GM19023 (cell line): ENCODE measurements at regions not wholly inside any gene's neighbourhood (a gene's known extent, or its start where the extent isn't known, plus 50 kb on each side); places are given as distances from the start of the nearest gene placed in this dataset.
"Not testable (repeated sequence)": the region's sequence is repeated elsewhere in the genome, so short reads cannot be mapped to it uniquely, and the experiment has no call there.

Source experiments
- ATAC-seq: cut with Tn5 transposase; IDR thresholded peaks from one replicate; pipeline ENCODE4 v1.9.1; 2021; ENCODE audit warnings: mild to moderate bottlenecking, moderate library complexity; ENCODE audit not compliant: unreplicated experiment

- not testable (repeated sequence) for ATAC-seq
Observed at GRCh38 chr18:5830902-5831301, 64.4 kb downstream of the TMEM200C start.

GRCh38 chr18:5828913-5829312, 66.4 kb downstream of the TMEM200C start:
- no peak for ATAC-seq

GRCh38 chr18:5825663-5826062, 69.7 kb downstream of the TMEM200C start:
- no peak for ATAC-seq

GRCh38 chr18:5824370-5824984, 70.8 kb downstream of the TMEM200C start:
- no peak for ATAC-seq

- ATAC-seq: no peak
Observed at GRCh38 chr18:5817816-5818215, 77.5 kb downstream of the TMEM200C start.

- ATAC-seq: no peak
Observed at GRCh38 chr18:5806860-5807259, 88.5 kb downstream of the TMEM200C start.

- ATAC-seq: no peak
Observed at GRCh38 chr18:5787936-5788335, 107.4 kb downstream of the TMEM200C start.

GRCh38 chr18:5779922-5780321, 115.4 kb downstream of the TMEM200C start:
- no peak for ATAC-seq

GRCh38 chr18:5772306-5773105, 122.8 kb downstream of the TMEM200C start:
- ATAC-seq: no peak

- ATAC-seq: no peak
Observed at GRCh38 chr18:5771343-5771742, 124.0 kb downstream of the TMEM200C start.

- no peak for ATAC-seq
Observed at GRCh38 chr18:5770176-5770575, 125.1 kb downstream of the TMEM200C start.

- ATAC-seq: no peak
Observed at GRCh38 chr18:5768454-5768853, 126.9 kb downstream of the TMEM200C start.

GRCh38 chr18:5759194-5759593, 136.1 kb downstream of the TMEM200C start:
- no peak for ATAC-seq

GRCh38 chr18:5756823-5757222, 138.5 kb downstream of the TMEM200C start:
- ATAC-seq: no peak

GRCh38 chr18:5747678-5748077, 147.6 kb downstream of the TMEM200C start:
- no peak for ATAC-seq

GRCh38 chr18:5746844-5747243, 148.5 kb downstream of the TMEM200C start:
- ATAC-seq: no peak

GRCh38 chr18:5744659-5745058, 150.7 kb downstream of the TMEM200C start:
- no peak for ATAC-seq

- ATAC-seq: no peak
Observed at GRCh38 chr18:5738526-5738925, 156.8 kb downstream of the TMEM200C start.

- no peak for ATAC-seq
Observed at GRCh38 chr18:5732318-5732717, 163.0 kb downstream of the TMEM200C start.

- ATAC-seq: no peak
Observed at GRCh38 chr18:5729983-5730699, 165.2 kb downstream of the TMEM200C start.

- no peak for ATAC-seq
Observed at GRCh38 chr18:5728531-5728930, 166.8 kb downstream of the TMEM200C start.

GRCh38 chr18:5726011-5726410, 169.3 kb downstream of the TMEM200C start:
- no peak for ATAC-seq
